Liver (tissue), 8 donors: ENCODE measurements at regions not wholly inside any gene's neighbourhood (a gene's known extent, or its start where the extent isn't known, plus 50 kb on each side); places are given as distances from the start of the nearest gene placed in this dataset.

Experiments
- DNase-seq: peaks from one replicate; pipeline ENCODE4 v3.0.0-alpha.2; 2017; ENCODE audit warnings: low spot score
- H3K27ac ChIP-seq, 2 donors: one replicate each; pipeline ENCODE4 v1.7.0; 2013; ENCODE audit warnings: inconsistent platforms in 2 of 2, low read length in 2 of 2, control low read depth in 1 of 2, low read depth in 1 of 2, mild to moderate bottlenecking in 1 of 2
- H3K27me3 ChIP-seq, 4 donors: one replicate each; pipeline versions ENCODE4 v1.6.1 to v1.7.0; 2013; ENCODE audit warnings: low read length in 3 of 4, inconsistent platforms in 1 of 4, mild to moderate bottlenecking in 1 of 4, moderate library complexity in 1 of 4; ENCODE audit not compliant: control insufficient read depth in 4 of 4, insufficient read depth in 4 of 4
- H3K36me3 ChIP-seq, 4 donors: one replicate each; pipeline versions ENCODE4 v1.6.1 to v1.7.0; 2013; ENCODE audit warnings: low read length in 3 of 4, mild to moderate bottlenecking in 3 of 4, low read depth in 1 of 4, moderate library complexity in 1 of 4; ENCODE audit not compliant: control insufficient read depth in 4 of 4, insufficient read depth in 3 of 4
- H3K4me1 ChIP-seq, 4 donors: one replicate each; pipeline versions ENCODE4 v1.6.1 to v1.7.0; 2013; ENCODE audit warnings: low read length in 3 of 4, mild to moderate bottlenecking in 3 of 4, moderate library complexity in 1 of 4; ENCODE audit not compliant: control insufficient read depth in 4 of 4, insufficient read depth in 4 of 4
- H3K4me3 ChIP-seq, 3 donors: one replicate each; pipeline versions ENCODE4 v1.6.1 to v1.7.0; 2013; ENCODE audit warnings: low read length in 3 of 3, control low read depth in 1 of 3, low read depth in 1 of 3, mild to moderate bottlenecking in 1 of 3
- H3K9ac ChIP-seq, 2 donors: one replicate each; pipeline ENCODE4 v1.7.0; 2013; ENCODE audit warnings: low read length in 2 of 2, mild to moderate bottlenecking in 2 of 2, moderate library complexity in 2 of 2, control low read depth in 1 of 2, low read depth in 1 of 2
- H3K9me3 ChIP-seq, 4 donors: one replicate each; pipeline versions ENCODE4 v1.6.1 to v1.7.0; 2013; ENCODE audit warnings: low read length in 3 of 4; ENCODE audit not compliant: control insufficient read depth in 4 of 4
- ATF3 ChIP-seq: IDR thresholded peaks from 2 replicates; pipeline ENCODE4 v1.6.1; 2016; ENCODE audit warnings: antibody characterized with exemption
- EGR1 ChIP-seq, 2 donors: IDR thresholded peaks; 2 replicates each; pipeline ENCODE4 v1.6.1; 2016 to 2018; ENCODE audit warnings: antibody characterized with exemption in 2 of 2, low read depth in 2 of 2
- FOXA1 ChIP-seq: IDR thresholded peaks from 2 replicates; pipeline ENCODE4 v1.6.1; 2016; ENCODE audit warnings: antibody characterized with exemption
- FOXA2 ChIP-seq: IDR thresholded peaks from 2 replicates; pipeline ENCODE4 v1.6.1; 2016; ENCODE audit warnings: antibody characterized with exemption
- GABPA ChIP-seq, 2 donors: IDR thresholded peaks in 1 of 2; conservative IDR thresholded peaks in 1 of 2; 2 replicates each; pipeline ENCODE4 v1.6.1; 2016; ENCODE audit warnings: antibody characterized with exemption in 2 of 2, mild to moderate bottlenecking in 1 of 2, moderate library complexity in 1 of 2
- HNF4A ChIP-seq, 2 donors: conservative IDR thresholded peaks; 2 replicates each; pipeline ENCODE4 v1.6.1; 2016; ENCODE audit warnings: antibody characterized with exemption in 2 of 2, mild to moderate bottlenecking in 2 of 2
- HNF4G ChIP-seq: IDR thresholded peaks from 2 replicates; pipeline ENCODE4 v1.6.1; 2016; ENCODE audit warnings: antibody characterized with exemption
- JUND ChIP-seq, 2 donors: IDR thresholded peaks; 2 replicates each; pipeline ENCODE4 v1.6.1; 2016; ENCODE audit warnings: antibody characterized with exemption in 2 of 2
- MAX ChIP-seq: IDR thresholded peaks from 2 replicates; pipeline ENCODE4 v1.6.1; 2016; ENCODE audit warnings: antibody characterized with exemption
- NR2F2 ChIP-seq: IDR thresholded peaks from 2 replicates; pipeline ENCODE4 v1.6.1; 2016; ENCODE audit warnings: antibody characterized with exemption
- RAD21 ChIP-seq, 2 donors: IDR thresholded peaks; 2 replicates each; pipeline ENCODE4 v1.6.1; 2016; ENCODE audit warnings: antibody characterized with exemption in 2 of 2, mild to moderate bottlenecking in 2 of 2
- RXRA ChIP-seq, 2 donors: IDR thresholded peaks; 2 replicates each; pipeline ENCODE4 v1.6.1; 2017 to 2018; ENCODE audit warnings: antibody characterized with exemption in 2 of 2, mild to moderate bottlenecking in 1 of 2
- SP1 ChIP-seq: IDR thresholded peaks from 2 replicates; pipeline ENCODE4 v1.6.1; 2018; ENCODE audit warnings: antibody characterized with exemption, mild to moderate bottlenecking
- TAF1 ChIP-seq: conservative IDR thresholded peaks from 2 replicates; pipeline ENCODE4 v1.6.1; 2016; ENCODE audit warnings: antibody characterized with exemption, mild to moderate bottlenecking
- YY1 ChIP-seq: IDR thresholded peaks from 2 replicates; pipeline ENCODE4 v1.6.1; 2016; ENCODE audit warnings: antibody characterized with exemption, mild to moderate bottlenecking
- ZBTB33 ChIP-seq: IDR thresholded peaks from 2 replicates; pipeline ENCODE4 v1.6.1; 2016; ENCODE audit warnings: antibody characterized with exemption
- WGBS: extraction: QIAGEN DNeasy Blood & Tissue Kit; methylation state at CpG from one replicate; pipeline ENCODE4 v1.1.7; 2013; 5-methylcytosine and 5-hydroxymethylcytosine counted together
- TF ChIP-seq, protein P1 (sequence below): IDR thresholded peaks from 2 replicates; pipeline ENCODE4 v1.6.1; 2016; ENCODE audit warnings: antibody characterized with exemption, mild to moderate bottlenecking
- TF ChIP-seq, protein P2 (sequence below): fragments of 150-350 bp; IDR thresholded peaks from 2 replicates; pipeline ENCODE4 v1.5.1; 2017; ENCODE audit warnings: improper control_type of control experiment, low read depth, low read length; ENCODE audit not compliant: missing input control
- donor health status: healthy.
- donor health status: healthy.
- donor health status: healthy.
- donor health status: healthy.
- donor health status: healthy.

- no peak overlapping the region for H3K4me3 ChIP-seq
- no peak overlapping the region for H3K27ac ChIP-seq
- peaks cover 0 to 3% (median 0%) of the 10 kb centered on the region in 4 donors for H3K4me1 ChIP-seq
- H3K9me3 ChIP-seq = no peaks in the 10 kb centered on the region
- WGBS = 93% methylated on average over 6 of the region's 6 CpGs
- DNase-seq = no peak
- TF ChIP-seq HNF4G = no peak
- no peaks in the 10 kb centered on the region for H3K36me3 ChIP-seq
- H3K9ac ChIP-seq = no peak overlapping the region
- H3K27me3 ChIP-seq = no peaks in the 10 kb centered on the region
These were observed 257.8 kb downstream of the TBC1D4 start for GRCh38 chr13:75224053-75224742.

GRCh38 chr13:75222031-75222430, 259.9 kb downstream of the TBC1D4 start:
- 90% methylated on average over 1 of the region's 1 CpG for WGBS
- no peaks in the 10 kb centered on the region for H3K9me3 ChIP-seq
- no peak overlapping the region for H3K27ac ChIP-seq
- H3K4me1 ChIP-seq = peaks cover 0 to 3% (median 0%) of the 10 kb centered on the region in 4 donors
- no peaks in the 10 kb centered on the region for H3K27me3 ChIP-seq
- H3K36me3 ChIP-seq = no peaks in the 10 kb centered on the region
- TF ChIP-seq FOXA1 (no peak), HNF4G (no peak), JUND (IDR thresholded peaks at IDR 0.05) (no peak), ATF3 (no peak), NR2F2 (no peak), FOXA2 (no peak), TAF1 (no peak), RAD21 (IDR thresholded peaks at IDR 0.05) (no peak), MAX (no peak), ZBTB33 (no peak), SP1 (no peak), EGR1 (IDR thresholded peaks at IDR 0.05; ENCODE audit: low read depth in 2 of 2) (no peak), RXRA (IDR thresholded peaks at IDR 0.05) (no peak), HNF4A (conservative IDR thresholded peaks at IDR 0.05) (no peak), GABPA (IDR thresholded peaks at IDR 0.05 in 1 of 2, conservative IDR thresholded peaks at IDR 0.05 in 1 of 2) (no peak), YY1 (no peak)
- TF ChIP-seq, protein P1, sequence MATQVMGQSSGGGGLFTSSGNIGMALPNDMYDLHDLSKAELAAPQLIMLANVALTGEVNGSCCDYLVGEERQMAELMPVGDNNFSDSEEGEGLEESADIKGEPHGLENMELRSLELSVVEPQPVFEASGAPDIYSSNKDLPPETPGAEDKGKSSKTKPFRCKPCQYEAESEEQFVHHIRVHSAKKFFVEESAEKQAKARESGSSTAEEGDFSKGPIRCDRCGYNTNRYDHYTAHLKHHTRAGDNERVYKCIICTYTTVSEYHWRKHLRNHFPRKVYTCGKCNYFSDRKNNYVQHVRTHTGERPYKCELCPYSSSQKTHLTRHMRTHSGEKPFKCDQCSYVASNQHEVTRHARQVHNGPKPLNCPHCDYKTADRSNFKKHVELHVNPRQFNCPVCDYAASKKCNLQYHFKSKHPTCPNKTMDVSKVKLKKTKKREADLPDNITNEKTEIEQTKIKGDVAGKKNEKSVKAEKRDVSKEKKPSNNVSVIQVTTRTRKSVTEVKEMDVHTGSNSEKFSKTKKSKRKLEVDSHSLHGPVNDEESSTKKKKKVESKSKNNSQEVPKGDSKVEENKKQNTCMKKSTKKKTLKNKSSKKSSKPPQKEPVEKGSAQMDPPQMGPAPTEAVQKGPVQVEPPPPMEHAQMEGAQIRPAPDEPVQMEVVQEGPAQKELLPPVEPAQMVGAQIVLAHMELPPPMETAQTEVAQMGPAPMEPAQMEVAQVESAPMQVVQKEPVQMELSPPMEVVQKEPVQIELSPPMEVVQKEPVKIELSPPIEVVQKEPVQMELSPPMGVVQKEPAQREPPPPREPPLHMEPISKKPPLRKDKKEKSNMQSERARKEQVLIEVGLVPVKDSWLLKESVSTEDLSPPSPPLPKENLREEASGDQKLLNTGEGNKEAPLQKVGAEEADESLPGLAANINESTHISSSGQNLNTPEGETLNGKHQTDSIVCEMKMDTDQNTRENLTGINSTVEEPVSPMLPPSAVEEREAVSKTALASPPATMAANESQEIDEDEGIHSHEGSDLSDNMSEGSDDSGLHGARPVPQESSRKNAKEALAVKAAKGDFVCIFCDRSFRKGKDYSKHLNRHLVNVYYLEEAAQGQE = no peak
- TF ChIP-seq, protein P2, sequence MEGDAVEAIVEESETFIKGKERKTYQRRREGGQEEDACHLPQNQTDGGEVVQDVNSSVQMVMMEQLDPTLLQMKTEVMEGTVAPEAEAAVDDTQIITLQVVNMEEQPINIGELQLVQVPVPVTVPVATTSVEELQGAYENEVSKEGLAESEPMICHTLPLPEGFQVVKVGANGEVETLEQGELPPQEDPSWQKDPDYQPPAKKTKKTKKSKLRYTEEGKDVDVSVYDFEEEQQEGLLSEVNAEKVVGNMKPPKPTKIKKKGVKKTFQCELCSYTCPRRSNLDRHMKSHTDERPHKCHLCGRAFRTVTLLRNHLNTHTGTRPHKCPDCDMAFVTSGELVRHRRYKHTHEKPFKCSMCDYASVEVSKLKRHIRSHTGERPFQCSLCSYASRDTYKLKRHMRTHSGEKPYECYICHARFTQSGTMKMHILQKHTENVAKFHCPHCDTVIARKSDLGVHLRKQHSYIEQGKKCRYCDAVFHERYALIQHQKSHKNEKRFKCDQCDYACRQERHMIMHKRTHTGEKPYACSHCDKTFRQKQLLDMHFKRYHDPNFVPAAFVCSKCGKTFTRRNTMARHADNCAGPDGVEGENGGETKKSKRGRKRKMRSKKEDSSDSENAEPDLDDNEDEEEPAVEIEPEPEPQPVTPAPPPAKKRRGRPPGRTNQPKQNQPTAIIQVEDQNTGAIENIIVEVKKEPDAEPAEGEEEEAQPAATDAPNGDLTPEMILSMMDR = no peak
- H3K9ac ChIP-seq = no peak overlapping the region
- no peak overlapping the region for H3K4me3 ChIP-seq
- DNase-seq = no peak
